ENCODE measurements at regions not wholly inside any gene's neighbourhood (a gene's known extent, or its start where the extent isn't known, plus 50 kb on each side); places are given as distances from the start of the nearest gene placed in this dataset.
"Not testable (repeated sequence)": the region's sequence is repeated elsewhere in the genome, so short reads cannot be mapped to it uniquely, and the experiment has no call there.

DNA sequence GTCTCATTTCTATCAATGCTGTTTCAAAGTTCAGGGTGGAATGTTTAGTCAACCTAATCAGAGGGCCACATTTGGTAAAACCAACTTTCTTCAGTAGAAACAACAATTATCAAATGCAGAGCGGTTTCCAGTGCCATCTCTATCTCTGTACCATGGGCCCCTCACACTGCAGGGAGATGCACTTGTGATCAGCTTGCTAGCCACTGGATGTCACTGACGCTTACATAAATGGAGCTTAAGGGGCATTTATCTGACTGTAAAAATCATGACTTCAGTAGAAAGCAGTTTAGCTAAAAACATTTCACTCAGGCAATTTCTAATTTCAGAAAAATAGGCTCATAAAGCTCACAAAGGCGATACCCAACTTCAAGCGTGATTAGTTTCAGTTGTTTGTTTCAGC is 678.0 kb downstream of the ZEB2 start:
- DNase-seq: no peak

DNA sequence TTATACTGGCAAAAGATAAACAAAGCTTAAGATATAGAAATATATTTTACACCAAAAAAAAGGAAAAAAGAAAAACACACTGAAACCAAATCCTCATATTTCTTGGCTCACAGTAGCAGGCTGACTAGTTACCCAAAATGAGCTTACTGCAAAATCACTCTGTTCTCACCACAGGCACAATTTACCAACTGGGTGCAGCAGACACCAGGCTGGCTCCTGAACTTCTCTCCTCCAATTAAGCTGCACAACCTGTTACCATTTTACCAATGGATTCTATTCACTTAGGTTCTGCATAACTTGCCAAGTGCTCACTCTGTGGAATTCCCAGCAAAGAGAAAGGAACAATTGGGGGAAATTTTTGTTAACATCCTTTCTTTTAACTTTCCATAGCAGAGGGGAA is 679.3 kb downstream of the ZEB2 start:
- no peak for DNase-seq

DNA sequence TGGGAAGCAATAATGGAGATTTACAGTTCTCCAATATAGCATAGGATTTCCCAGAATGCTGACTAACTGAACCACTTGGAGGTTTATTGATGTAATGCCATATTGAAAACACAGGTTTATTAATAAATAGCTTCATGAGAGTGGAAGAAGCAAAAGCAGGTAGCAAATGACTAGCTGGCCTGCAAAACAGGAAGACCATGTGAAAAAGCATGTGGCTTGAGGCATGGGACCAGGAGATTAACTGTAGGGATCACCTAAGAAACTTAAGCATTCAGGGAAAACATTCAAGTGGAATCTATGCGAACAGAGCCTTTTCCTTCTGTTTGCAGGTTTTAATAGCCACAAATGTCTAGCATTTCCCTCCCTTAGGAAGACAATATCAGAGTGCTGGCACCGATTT is 679.7 kb downstream of the ZEB2 start:
- no peak for DNase-seq

DNA sequence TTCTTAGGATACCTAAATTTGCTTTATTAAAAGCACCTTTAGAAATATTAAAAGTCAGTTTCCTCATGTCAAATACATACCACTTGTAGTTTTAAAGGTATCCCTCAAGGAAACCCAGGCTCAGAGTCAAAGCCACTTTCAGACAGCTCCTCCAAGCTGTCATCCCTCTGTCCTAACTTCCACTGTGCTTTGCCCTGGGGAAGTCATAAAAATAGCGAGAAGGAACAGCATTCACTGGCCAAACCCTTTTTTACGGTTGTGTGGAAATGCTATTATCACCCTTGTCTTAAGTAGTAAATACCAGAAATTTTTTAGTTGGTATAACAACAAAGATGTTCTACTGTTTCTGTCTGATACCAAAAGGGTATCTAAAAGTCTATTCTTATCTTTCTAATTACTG is 680.5 kb downstream of the ZEB2 start:
- DNase-seq: no peak

DNA sequence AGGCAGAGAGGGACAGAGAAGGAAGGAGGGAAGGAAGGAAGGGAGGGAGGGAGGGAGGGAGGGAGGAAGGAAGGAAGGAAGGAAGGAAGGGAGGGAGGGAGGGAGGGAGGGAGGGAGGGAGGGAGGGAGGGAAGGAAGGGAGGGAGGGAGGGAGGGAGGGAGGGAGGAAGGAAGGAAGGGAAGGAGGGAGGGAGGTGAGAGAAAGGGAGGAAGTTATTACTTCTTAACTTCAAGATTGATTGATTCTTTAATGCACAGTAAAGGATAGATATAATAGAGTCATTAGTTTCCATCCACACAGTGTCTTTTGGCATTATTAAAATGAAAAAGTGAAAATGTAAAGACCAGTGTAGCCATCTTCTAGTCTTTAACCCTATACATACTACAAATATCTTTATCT is 682.9 kb downstream of the ZEB2 start:
- DNase-seq: not testable (repeated sequence)

DNA sequence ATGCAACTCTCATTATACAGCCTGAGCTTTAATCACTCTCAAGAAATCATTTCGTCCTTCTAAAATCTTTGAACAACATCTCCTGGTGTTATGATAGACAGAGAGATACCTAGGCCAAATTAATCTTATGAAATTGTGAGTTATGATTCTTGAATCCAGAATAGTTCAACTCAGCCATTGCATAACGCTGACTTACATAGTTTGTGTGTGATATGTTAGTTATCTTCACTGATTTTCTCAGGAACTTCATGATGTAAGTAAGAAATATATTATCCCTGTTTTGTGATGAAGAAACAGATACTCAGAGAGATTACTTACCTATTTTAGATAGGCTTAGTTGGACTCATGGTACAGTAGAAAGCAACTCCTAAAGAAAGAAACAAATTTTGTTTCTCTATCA is 684.4 kb downstream of the ZEB2 start:
- DNase-seq: no peak

DNA sequence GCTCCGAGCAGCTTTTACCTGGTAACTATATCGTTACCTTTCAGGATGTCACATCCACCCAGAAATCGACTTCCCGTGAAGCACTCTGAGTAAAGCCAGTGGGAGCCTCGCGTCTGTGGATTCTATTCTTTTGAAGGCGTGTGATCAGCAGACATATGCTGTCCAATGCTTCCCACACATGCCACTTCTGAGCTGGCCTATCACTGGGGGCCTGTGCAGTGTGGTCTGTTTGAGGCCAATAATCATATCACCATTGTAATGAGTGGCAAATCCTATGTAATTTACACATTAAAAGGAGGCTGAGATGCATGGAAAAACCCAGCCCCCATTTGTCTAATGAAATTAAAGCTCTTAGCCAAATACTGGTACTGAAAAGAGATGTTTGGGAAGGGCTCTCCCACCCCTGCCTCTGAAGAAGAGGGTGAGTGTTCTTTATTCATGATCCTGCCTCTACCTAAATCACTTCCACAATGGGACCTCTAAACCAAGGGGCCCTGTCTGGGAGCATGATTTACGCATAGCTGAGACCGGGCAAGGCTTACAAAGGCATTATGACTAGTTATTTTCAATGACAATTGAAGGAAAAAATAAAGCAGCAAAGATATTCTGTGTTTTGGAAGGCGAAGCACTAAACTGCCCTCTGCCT is 686.8 kb downstream of the ZEB2 start:
- DNase-seq: no peak

DNA sequence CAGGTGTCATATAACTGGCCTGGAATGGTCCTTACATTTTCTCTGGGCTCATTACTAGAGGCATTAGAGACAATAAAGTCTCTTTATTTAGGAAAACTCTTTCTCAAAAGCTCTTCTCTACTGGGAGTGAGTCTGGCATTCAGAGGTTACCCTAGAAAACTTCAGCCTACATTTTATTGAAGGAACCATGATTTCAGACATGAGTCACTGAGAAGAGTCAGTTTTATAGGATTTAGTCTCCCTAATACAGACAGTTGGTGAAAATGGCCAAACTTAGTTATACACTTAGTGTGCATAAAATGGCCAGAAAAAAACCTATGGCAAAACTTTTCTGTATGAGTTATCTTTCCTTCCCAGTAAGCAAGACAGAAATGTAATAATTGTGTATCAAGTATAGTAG is 689.4 kb downstream of the ZEB2 start:
- no peak for DNase-seq

DNA sequence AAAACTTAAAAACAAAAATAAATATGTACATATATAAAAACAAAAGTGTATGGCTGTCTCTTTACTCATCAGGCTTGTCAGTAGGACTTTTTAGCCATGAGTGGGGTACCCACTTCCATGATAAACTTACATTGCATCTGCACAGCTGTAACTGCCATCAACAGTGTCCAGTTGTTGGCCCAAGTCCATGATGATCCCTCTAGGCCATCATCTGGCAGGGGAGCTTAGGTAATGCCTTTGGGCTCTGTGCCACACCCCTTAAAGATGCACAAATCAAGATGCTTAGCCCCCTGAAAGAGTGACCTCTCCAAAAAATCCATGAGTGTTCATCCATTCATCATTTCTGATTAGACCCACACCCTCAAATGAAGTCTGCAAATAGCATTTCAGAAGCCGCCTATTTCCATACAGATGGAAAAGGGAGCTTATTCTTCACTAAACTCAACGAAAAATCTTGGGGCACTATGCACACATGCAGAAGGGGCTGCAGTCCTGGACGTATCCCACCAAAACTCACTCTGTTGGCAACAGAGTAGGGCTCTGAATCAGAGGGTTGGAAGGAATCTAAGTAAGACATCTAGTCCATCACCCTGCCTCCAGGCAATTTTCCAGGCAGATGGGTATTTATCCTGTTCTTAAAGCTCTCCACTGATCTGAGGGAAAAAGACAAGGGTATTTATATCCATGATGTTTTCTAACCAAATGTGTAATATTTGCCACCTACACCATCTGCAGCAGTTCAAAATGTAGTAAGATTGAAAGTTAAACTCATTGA is 691.0 kb downstream of the ZEB2 start:
- DNase-seq: no peak

DNA sequence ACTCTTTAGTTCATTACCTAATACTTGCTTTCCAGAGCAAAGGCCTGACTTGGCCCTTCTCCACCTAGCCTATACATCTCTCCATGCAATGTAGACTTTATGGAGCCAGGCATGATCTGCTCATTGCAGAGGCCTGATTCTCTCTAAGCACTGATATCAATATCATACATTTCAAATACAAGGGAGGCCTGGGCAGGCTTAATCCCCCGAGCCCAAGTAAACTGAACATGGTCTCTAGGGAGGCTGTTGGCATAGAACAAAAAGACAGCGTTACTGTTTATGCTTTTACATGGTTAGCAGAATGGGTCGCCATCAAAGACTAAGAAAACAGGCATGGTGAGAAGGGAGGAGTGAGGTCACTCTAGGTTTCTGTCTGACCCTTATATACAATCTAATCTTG is 695.1 kb downstream of the ZEB2 start:
- DNase-seq: no peak

DNA sequence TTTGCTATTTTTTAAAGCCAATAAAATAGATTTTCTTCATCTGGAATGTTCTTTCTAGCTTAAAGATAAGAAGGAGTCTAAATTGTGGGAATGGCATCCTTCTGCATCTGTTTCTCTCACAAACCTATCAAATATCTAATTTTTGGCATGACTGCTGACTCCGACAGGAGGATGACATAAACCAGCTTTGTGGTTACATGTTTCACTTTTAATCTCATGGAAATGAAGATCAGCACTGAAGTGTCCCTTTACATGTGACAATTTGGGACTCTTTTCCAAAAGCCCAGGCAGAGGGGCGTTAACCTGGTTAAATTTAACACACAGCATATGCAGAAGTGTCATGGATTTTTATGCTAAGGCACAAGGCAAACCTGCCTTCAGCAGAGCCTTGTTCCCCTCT is 694.7 kb downstream of the ARHGAP15 start:
- DNase-seq: no peak

DNA sequence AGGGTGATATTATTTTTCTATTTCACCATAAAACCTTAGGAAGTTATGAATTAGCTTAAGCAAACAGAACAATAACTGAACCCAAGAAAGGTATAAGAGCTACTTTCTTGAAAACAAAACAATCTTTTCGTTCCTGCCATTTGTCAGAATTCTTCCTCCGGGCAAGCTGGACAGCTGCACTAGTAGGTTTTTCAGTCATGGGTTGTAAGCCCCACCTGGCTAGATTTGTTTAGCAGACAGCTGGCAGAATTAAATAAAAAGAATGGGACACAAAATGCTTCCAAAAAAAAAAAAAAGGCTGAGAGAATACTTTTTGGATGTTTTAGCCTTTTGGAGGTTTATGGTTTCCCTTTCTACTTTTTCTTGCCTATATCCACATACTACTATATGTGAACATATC is 694.1 kb downstream of the ARHGAP15 start:
- no peak for DNase-seq

DNA sequence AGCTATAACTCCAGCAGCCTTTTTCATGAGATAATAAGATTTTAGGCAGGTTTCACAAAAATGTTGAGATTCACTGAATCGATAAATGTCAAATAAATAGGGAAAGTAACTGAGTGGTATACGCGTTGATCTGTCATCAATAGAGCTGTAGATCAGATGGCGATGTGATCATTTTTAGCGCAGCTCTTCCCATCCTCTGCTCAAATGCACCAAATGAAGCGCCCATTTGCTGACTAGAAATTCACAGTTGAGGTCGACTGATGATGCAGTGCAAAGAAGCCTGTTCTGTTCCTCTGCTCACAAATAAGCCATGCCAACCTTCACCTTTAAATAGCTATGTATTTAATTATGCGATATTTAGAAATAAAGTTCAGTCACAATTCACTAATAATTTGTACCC is 693.5 kb downstream of the ARHGAP15 start:
- no peak for DNase-seq

DNA sequence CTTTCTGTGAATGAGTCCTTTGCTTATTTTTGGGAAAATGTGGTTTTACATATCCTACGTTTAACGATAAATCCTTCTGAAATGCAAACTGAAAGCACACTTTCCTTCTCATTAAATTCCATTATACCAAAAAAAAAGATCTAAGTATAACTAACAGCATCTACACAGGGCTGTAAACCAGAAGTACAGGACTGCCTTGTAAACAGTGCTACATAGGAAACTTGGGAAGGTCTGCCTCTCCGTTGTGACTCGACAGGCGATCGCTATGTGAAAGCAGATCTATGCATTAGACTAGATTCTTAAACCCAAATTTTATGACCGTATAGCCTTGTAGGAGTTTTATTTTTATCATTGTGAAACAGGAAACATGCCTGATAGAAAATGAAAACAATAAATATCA is 690.5 kb downstream of the ARHGAP15 start:
- DNase-seq: no peak

DNA sequence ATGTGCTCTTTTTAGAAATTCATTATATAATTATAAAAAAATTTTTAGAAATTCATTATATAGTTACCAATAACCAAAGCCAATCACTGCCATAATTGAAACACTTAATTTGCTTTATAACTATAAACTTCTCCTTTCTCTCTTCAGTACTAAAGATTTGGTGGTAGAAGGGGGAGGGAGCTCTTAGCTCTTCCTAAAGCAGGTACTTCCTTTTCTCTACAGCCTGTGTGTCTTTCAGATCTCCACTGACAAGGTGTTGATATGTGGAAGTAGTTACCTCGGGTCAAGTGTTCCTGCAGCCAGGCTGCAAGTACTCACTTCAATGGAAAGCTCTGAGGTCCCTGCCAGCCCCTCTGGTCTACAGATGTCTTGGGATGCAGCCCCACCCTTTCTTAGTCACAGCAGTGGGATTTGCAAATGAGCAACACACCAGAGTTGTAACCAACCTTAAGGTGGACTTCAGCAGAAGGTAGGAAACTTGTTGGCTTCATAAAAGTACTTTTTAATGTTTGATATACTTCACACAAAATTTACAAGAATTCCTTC is 690.0 kb downstream of the ARHGAP15 start:
- no peak for DNase-seq
